ENCODE measurements at regions not wholly inside any gene's neighbourhood (a gene's known extent, or its start where the extent isn't known, plus 50 kb on each side); places are given as distances from the start of the nearest gene placed in this dataset.
A peak's percentile ranks its signal among the peaks of the same experiment; 100 is the strongest.

- DNase-seq (ENCODE audit: low read depth): no peak
Observed at GRCh38 chr4:24244663-24245490, 339.5 kb downstream of the DHX15 start.

- no peak for DNase-seq (ENCODE audit: low read depth)
Observed at GRCh38 chr4:24243641-24244040, 340.7 kb downstream of the DHX15 start.

GRCh38 chr4:24241511-24241910 is 342.8 kb downstream of the DHX15 start:
- DNase-seq (ENCODE audit: low read depth): no peak

GRCh38 chr4:24240655-24241054 is 343.7 kb downstream of the DHX15 start:
- DNase-seq (ENCODE audit: low read depth): no peak

GRCh38 chr4:24237709-24238108 is 346.6 kb downstream of the DHX15 start:
- no peak for DNase-seq (ENCODE audit: low read depth)

GRCh38 chr4:24236532-24236931 is 346.7 kb upstream of the PPARGC1A start:
- DNase-seq (ENCODE audit: low read depth): no peak

GRCh38 chr4:24236120-24236519 is 346.3 kb upstream of the PPARGC1A start:
- DNase-seq (ENCODE audit: low read depth): no peak

GRCh38 chr4:24235618-24236017 is 345.8 kb upstream of the PPARGC1A start:
- no peak for DNase-seq (ENCODE audit: low read depth)

GRCh38 chr4:24234288-24234848 is 344.5 kb upstream of the PPARGC1A start:
- no peak for DNase-seq (ENCODE audit: low read depth)

- DNase-seq (ENCODE audit: low read depth): no peak
Observed at GRCh38 chr4:24230955-24231354, 341.1 kb upstream of the PPARGC1A start.

- peak; percentile 18 for DNase-seq (ENCODE audit: low read depth)
Observed at GRCh38 chr4:24229978-24230377, 340.1 kb upstream of the PPARGC1A start.

GRCh38 chr4:24228692-24229091 is 338.8 kb upstream of the PPARGC1A start:
- DNase-seq (ENCODE audit: low read depth): no peak

GRCh38 chr4:24226667-24227066 is 336.8 kb upstream of the PPARGC1A start:
- no peak for DNase-seq (ENCODE audit: low read depth)

- peak; percentile 5 for DNase-seq (ENCODE audit: low read depth)
Observed at GRCh38 chr4:24226023-24226422, 336.2 kb upstream of the PPARGC1A start.

GRCh38 chr4:24224446-24224845 is 334.6 kb upstream of the PPARGC1A start:
- DNase-seq (ENCODE audit: low read depth): no peak

GRCh38 chr4:24219209-24219608 is 329.4 kb upstream of the PPARGC1A start:
- DNase-seq (ENCODE audit: low read depth): no peak

- no peak for DNase-seq (ENCODE audit: low read depth)
Observed at GRCh38 chr4:24218566-24218965, 328.7 kb upstream of the PPARGC1A start.

GRCh38 chr4:24214796-24215195 is 324.9 kb upstream of the PPARGC1A start:
- no peak for DNase-seq (ENCODE audit: low read depth)

- DNase-seq (ENCODE audit: low read depth): no peak
Observed at GRCh38 chr4:24213961-24214360, 324.1 kb upstream of the PPARGC1A start.

GRCh38 chr4:24212642-24213041 is 322.8 kb upstream of the PPARGC1A start:
- no peak for DNase-seq (ENCODE audit: low read depth)

GRCh38 chr4:24211856-24212255 is 322.0 kb upstream of the PPARGC1A start:
- no peak for DNase-seq (ENCODE audit: low read depth)

GRCh38 chr4:24210332-24210902 is 320.6 kb upstream of the PPARGC1A start:
- DNase-seq (ENCODE audit: low read depth): peak; percentile 73

GRCh38 chr4:24209906-24210305 is 320.1 kb upstream of the PPARGC1A start:
- no peak for DNase-seq (ENCODE audit: low read depth)
